GM21526 (cell line): ENCODE measurements at regions not wholly inside any gene's neighbourhood (a gene's known extent, or its start where the extent isn't known, plus 50 kb on each side); places are given as distances from the start of the nearest gene placed in this dataset.
A peak's percentile ranks its signal among the peaks of the same experiment; 100 is the strongest.
"Not testable (repeated sequence)": the region's sequence is repeated elsewhere in the genome, so short reads cannot be mapped to it uniquely, and the experiment has no call there.

Experiments
- ATAC-seq: cut with Tn5 transposase; IDR thresholded peaks from one replicate; pipeline ENCODE4 v1.9.1; 2021; ENCODE audit warnings: moderate library complexity; ENCODE audit not compliant: unreplicated experiment, low FRiP score

DNA sequence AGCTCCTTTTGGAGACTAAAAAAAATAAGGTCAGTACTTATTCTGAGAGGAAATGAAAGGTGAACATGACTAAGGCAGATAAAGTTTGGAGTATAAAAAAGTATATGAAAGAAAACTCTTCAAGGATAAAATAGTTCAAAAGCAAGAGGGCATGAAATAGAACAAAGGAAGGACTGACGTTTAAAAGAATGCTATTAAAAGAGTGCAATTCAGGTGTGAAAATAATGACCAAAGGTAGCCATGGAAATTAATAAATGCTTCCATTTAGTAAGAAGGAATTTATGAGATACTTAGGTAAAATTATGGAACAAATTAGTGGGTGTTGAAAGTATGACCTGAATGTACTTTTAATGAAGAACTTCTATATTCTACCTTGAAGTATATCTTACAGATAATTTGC, 128.2 kb upstream of the WDFY3 start:
- ATAC-seq, result no peak

DNA sequence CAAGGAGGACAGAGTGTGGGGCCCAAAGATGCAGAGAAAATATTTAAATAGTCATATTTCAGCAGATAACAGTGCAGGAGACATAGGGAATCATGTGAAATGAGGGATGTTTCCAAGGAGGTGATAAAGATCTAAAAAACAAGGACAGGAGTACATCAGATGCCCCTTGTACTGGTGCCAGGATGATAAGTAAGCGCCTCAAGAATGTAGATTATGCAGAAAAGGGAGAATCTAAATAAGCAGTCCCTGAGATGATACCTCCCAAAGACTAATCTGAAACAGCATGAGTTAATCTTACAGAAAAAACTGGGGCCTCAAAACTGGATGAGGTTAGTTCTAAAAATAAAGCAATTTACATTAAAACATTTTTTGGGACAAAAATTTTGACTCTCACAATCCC, 136.1 kb upstream of the WDFY3 start:
- ATAC-seq, result no peak

DNA sequence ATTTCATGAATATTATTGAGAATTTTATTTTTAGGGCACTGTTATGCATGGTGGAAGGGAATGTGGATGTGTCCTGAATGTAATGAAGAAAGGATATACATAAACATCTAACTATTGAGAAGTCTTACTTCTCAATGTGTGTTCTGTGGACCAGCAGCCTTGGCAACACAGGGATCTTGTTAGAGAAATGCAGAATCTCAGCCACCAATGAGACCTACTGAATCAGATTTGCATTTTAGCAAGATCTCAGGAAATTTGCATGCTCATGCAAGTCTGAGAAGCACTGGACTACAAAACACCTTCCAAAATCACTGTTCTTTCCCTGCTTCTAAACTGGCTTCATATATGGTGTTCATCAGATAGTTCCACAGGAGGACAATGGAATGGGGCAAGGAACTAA, 139.7 kb upstream of the WDFY3 start:
- ATAC-seq, result no peak

DNA sequence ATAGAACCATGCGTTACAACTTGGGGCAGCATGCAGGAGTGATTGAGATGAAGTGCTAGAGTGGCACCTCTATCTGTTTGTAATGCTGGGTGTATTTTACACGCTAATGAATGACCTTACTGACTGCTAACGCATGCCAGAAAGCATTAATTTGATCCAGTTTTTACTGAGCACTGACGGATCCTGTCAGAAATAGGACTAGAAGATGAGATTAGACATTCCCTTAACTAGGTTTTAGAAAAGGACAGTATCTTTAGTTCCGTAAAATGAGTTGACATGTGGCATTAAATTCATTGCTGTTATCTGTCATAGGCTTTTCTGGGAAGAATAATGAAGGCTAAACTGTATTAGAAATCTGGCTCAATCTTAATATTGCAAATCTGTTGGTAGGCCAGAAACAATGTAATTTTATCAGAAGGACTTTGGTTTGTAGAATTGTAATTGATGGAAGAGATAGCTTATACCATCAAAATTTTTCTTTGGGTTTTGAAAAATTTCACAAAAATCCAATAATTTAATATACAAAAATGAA, 140.4 kb upstream of the WDFY3 start:
- no peak for ATAC-seq

DNA sequence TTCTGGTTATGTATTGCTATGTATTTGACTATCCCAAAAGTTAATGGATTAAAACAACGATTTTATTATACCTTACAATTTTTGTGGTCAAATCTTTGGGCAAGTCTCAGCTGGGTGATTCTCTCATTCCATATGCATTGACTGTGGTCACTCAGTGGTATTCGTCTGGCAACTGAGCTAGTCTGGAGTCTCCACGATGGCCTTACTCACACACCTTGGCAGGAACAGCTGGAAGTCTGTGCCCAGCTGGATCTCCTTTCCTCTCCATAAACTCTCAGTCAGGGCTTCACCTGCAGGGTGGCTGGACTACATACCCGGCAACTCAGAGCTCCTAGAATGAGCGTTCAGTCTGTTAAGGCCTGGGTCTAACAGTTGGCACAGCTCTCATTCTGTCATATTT, 141.1 kb upstream of the WDFY3 start:
- no peak for ATAC-seq

DNA sequence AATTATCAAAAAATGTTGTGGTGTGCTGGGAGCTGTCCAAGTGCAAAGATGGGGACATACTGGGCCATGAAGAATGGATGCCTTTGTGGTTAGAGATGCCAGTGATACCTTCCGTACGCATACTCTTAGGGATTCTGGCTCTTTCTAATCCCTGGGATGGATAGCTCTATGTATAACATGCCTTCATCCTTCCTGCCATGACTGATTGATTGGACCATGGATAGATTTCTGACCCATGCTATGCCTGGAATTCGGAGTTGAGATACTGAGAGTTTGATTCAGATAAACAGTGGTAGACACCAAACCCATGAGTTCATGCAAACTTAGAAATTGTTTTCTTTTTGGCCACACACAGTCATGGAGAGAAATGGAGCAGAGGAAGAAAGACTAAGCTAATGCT, 147.2 kb upstream of the WDFY3 start:
- ATAC-seq, result no peak

DNA sequence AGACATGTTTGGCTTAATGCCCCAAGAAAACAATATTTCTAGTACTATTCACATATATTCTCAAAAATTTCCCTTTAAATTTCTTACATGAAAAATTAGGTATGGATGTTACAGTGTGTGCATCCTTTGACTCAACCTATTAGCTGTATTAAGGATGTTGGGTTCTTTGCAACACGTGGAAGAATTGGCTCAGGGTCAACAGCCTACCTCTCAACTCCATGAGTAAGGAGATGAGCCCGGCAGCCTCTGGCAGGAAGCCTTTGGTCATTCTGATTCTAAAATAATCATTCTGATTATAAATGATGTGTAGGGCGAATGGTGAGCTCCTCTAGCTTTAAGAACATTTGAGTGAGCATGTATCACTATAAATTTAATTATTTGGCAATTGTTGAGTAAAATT, 148.0 kb upstream of the WDFY3 start:
- ATAC-seq, result no peak

DNA sequence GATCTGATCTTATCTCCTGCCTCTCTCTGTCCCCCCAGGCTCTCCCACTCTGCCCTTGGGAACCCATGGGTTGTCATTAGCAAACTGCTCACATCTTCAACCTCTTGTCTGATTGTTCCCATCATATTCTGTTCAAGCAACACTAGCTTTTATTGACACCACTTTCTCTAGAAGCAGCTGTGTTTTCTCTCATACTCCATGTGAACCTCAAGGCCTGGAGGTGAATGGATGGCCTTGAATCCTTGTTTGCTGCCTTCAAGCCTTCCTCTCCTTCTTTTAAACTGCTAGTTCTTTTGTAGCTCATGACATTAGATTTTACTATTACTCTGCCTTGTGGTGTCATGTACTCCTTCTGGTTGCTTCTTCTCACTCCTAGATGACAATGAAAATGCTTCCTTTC, 149.5 kb upstream of the WDFY3 start:
- ATAC-seq, result no peak

DNA sequence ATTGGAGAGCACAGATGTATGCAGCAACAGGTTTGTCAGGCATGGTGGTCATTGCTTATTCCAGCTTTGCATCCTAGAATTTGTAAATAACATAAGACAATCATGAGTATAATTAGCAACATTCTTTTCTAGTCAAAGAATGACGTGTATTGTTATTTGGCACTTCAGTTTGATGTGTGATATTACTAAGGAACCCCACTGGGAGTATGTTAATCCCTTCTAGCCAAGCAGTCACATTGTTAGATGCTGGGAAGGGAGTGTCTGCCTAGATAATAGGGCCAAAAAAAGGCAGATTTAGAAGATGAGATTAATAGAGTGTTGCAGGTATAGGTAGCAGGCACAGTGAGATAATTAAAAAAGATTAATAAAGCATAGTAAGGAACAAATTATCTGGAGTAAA, 159.2 kb upstream of the WDFY3 start:
- no peak for ATAC-seq

DNA sequence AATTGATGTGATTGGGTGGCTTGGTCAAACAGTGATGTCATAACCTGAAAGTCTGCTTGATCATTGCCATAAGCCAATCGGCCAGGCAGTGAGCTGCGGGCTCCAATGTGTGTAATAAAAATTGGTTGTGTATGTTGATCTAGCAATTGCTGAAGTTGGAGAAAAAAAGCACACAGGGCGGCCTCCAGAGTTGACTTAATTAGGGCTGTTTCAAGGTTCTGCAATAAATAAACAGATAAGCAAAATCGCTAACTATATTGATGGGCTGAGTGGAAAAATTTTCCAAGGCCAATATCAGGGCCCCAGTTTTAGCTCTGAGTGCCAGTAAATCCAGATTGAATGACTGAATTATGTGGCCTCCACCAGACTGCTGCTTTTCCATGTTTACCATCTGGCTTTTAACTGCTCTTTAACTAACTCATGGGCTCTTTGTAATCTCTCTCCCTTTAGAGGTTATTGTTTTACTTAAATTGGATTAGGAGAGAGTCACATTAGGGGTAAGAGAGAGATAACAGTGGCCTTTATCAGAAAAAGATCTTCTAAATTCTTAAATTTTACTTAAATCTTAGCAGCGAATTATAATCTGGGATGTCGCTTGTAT, 160.6 kb upstream of the WDFY3 start:
- ATAC-seq, result no peak

DNA sequence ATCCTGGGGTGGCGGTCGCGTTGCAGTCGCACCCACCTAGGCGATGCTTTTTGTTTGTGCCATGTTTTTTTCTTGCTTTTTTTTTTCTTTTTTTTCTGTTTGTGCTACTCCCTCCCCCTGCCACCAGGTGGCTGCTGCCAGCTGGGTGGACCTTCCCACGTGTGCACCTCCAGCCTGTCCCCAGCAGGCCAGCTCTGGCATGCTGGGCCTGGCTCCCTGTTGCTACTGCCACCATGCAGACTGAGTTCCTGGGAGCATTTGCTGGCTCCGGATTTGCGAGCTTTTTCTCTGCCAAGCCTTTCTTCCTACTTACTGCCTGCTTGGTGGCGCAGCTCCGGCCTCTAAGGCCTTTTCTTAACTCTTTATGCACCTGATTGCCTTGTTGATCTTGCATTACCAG, 161.2 kb upstream of the WDFY3 start:
- ATAC-seq, result peak; percentile 97

DNA sequence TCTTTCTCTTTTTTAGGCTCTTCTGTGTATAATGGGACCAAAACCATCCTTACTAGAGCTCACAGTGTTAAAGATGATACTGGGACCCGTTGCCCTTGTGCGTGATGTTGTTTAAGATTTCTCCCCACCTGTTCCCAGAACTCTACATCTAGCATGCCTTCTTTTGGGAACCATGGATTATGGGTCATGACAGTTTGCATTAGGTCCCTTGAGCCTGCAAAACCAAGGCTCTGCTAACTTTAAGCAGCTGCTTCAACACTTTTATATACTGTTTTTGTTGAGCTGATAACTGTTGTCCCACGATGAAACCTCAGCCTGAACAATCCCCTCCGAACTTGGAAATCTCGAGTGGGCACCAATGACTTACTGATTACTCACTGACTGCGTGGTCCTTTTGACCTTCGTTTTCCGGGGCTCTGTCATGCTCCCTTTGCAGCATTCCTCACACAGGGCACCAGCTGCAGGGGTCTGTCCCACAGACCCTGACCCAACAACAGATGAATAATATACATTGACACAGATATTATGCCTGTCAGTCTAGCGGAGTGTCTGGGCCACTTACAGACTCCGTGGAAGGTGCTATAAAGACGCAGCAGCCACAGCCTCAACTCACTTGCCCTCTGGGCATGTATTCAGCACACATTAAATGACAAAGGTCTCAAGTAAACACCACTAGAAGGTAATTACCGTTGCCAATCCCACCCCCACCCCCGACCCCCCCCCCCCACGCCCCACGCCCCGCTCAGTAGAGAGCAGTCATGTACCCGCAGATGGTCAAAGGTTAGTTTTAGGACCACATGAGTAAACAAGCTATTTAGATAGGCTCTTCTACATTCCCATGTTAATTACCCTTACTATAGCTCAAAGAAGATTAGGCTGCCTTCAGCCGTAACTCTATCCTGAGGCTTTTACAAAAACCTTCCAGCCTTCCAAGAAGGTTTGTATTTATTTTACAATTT, 162.0 kb upstream of the WDFY3 start:
- ATAC-seq, result no peak

DNA sequence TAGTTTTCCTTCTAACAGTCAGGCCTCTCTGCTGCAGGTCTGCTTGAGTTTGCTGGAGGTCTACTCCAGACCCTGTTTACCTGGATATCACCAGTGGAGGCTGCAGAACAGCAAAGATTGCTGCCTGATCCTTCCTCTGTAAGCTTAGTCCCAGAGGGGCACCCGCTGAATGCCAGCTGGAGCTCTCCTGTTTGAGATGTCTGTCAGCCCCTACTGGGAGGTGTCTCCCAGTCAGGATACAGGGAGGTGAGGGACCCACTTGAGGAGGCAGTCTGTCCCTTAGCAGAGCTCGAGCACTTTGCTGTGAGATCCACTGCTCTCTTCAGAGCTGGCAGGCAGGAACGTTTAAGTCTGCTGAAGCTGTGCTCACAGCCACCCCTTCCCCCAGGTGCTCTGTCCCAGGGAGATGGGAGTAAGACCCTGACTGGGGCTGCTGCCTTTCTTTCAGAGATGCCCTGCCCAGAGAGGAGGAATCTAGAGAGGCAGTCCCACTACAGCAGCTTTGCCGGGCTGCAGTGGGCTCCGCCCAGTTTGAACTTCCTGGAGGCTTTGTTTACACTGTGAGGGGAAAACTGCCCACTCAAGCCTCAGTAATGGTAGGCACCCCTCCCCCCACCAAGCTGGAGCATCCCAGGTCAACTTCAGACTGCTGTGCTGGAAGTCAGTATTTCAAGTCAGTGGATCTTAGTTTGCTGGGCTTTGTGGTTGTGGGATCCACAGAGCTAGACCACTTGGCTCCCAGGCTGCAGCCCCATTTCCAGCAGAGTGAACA, 163.1 kb upstream of the WDFY3 start:
- not testable (repeated sequence) for ATAC-seq

DNA sequence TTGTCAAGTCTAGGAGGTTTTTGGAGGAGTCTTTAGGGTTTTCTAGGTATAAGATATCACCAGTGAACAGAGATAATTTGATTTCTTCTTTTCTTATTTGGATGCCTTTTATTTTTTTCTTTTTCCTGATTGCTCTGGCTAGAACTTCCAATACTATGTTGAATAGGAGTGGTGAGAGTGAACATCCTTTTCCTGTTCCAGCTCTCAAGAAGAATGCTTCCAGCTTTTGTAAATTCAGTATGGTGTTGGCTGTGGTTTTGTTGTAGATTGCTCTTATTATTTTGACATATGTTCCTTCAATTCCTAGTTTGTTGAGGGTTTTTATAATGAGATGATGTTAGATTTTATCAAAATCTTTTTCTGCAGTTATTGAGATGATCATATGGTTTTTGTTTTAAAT, 165.6 kb upstream of the WDFY3 start:
- no peak for ATAC-seq

DNA sequence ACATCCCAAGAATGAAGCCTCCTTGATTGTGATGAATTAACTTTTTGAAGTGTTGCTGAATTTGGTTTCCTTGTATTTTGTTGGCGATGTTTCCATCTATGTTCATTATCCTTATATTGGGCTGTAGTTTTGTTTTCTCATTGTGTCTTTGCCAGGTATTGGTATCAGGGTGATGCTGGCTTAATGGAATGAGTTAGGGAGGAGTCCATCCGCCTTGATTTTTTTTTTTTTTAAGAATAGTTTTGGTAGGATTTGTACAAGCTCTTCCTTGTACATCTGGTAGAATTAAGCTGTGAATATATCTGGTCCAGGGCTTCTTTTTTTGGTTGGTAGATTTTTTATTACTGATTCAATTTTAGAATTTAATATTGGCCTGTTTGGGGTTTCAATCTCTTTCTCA, 166.1 kb upstream of the WDFY3 start:
- no peak for ATAC-seq

DNA sequence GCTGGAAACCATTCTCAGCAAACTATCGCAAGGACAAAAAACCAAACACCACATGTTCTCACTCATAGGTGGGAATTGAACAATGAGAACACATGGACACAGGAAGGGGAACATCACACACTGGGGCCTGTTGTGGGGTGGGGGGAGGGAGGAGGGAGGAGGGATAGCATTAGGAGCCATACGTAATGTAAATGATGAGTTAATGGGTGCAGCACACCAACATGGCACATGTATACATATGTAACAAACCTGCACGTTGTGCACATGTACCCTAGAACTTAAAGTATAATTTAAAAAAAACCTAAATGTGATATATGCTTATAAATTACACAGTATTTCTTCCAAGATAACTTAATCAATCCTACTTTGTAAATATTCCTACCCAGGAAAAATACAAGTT, 173.3 kb upstream of the WDFY3 start:
- ATAC-seq, result not testable (repeated sequence)

DNA sequence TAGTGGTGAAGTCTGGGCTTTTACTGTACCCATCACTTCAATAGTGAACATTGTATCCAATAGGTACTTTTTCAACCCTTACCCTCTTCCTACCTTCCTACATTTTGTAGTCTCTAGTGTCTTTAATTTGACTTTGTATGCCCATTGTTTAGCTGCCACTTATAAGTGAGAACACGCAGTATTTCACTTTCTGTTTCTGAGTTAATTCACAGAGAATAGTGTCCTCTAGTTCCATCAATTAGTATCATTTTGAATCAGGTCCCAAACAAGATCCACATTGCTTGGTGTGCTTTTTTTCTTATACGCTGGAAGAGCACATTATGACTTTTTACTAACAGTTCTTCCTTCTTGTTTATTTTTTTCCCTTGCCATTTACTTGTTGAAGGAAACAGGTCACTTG, 176.0 kb upstream of the WDFY3 start:
- no peak for ATAC-seq

DNA sequence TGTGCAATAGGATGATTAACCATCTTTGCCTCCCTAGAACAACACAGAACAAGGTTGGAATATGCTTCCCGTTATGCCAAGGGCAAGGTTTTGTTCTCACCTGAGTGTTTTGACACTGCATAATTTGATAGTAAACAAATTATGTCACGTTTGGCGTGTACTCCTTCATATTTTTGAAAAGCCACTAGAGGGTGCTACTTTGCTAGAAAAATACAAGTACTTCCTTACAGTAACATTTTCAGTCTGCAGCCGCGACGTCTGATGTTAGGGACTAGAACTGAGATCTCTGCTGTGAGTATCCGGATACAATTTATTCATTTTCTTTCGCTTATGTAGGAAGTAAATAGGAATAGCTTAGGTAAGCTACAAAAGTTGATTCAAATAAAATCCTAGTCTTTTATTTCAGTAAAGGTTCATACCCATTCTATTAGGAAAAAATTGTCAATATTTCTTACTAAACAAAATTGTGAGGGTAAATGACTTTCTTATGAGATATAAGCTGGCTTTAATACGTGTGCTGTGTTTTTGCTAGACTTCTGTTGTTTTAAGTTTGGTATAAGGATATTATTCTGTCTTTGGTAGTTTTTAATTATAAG, 181.1 kb upstream of the WDFY3 start:
- ATAC-seq, result peak; percentile 91

DNA sequence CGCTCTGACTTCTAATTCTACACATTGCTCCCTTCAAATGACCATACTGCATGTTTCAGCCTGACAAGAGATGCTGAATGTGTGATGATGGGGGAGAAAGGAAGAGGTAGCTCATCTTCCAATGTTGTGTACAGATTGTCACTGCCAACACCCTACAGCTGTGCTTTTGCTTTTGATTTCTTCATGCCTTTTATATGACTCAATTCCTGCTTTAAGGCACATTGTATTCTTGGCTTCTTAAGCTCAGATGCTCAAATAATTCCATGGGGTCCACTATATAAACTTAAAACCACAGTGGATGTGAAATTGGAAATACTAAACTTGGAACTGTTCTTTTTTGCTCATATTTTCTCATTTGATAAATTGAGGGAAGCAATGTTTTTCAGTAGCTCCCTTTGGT, 183.2 kb upstream of the WDFY3 start:
- ATAC-seq, result no peak

DNA sequence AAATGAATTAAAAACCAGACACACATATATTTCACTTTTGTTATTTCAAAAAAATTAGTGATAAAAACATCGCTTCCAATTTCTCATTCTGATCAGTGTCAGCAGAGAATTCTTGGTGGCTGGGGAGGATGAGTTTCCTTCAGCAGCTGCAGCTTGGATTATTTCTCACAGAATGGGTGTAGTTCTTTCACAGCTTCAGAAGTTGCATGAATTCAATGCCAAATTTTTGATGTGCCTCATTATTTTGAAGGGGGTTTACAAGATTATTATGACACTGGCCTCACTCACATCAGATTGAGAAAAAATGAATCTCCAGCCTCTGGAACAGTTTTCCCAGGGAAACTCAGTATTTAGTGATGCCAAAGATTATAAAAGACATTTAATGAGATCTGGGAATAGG, 184.9 kb upstream of the WDFY3 start:
- ATAC-seq, result no peak

DNA sequence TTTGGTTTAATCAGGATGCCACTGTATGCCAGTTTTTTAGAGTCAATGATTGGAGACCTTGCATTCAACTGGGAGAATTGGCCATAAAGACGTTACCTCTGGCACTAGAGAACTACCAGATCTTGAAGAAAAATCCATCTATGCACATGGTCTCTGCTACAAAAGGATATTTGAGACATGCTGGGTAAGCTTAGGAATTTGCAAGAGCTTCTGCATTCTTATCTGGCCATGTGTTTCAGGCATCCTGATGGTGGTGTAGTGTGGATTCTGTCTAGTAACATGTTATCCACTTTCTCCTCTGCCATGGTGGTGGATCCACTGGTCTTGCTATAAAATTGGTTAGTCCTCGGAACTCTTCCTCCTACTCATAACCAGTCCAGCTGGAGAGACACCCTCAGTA, 185.3 kb upstream of the WDFY3 start:
- ATAC-seq, result no peak
